ENCODE measurements at regions not wholly inside any gene's neighbourhood (a gene's known extent, or its start where the extent isn't known, plus 50 kb on each side); places are given as distances from the start of the nearest gene placed in this dataset.

GRCh38 chr2:163247847-163248220 lies 409.3 kb upstream of the KCNH7 start:
- no peak for DNase-seq (ENCODE audit: low spot score)
- TF ChIP-seq CTCF (IDR thresholded peaks at IDR 0.05; ENCODE audit: borderline replicate concordance, control extremely low read depth, extremely low read depth, insufficient read depth, missing control alignments) = no peak
- in situ Hi-C loops (cut with MboI; ENCODE audit: low sequenced_read_pairs, unreplicated experiment) = no loop called here

- no peak for TF ChIP-seq CTCF (IDR thresholded peaks at IDR 0.05; ENCODE audit: borderline replicate concordance, control extremely low read depth, extremely low read depth, insufficient read depth, missing control alignments)
- no peak for DNase-seq (ENCODE audit: low spot score)
Measured at GRCh38 chr2:163247156-163247846, 408.7 kb upstream of the KCNH7 start.

GRCh38 chr2:163246135-163246534 lies 407.6 kb upstream of the KCNH7 start:
- in situ Hi-C loops (cut with MboI; ENCODE audit: low sequenced_read_pairs, unreplicated experiment) = no loop called here
- TF ChIP-seq CTCF (IDR thresholded peaks at IDR 0.05; ENCODE audit: borderline replicate concordance, control extremely low read depth, extremely low read depth, insufficient read depth, missing control alignments) = no peak
- no peak for DNase-seq (ENCODE audit: low spot score)

More at GRCh38 chr2:163247156-163247846, 408.7 kb upstream of the KCNH7 start:
- in situ Hi-C loops (cut with MboI; ENCODE audit: low sequenced_read_pairs, unreplicated experiment) = no loop called here

- in situ Hi-C loops (cut with MboI; ENCODE audit: low sequenced_read_pairs, unreplicated experiment) = no loop called here
- TF ChIP-seq CTCF (IDR thresholded peaks at IDR 0.05; ENCODE audit: borderline replicate concordance, control extremely low read depth, extremely low read depth, insufficient read depth, missing control alignments) = no peak
- no peak for DNase-seq (ENCODE audit: low spot score)
Measured at GRCh38 chr2:163236553-163236952, 398.0 kb upstream of the KCNH7 start.

- in situ Hi-C loops (cut with MboI; ENCODE audit: low sequenced_read_pairs, unreplicated experiment) = no loop called here
- no peak for DNase-seq (ENCODE audit: low spot score)
- TF ChIP-seq CTCF (IDR thresholded peaks at IDR 0.05; ENCODE audit: borderline replicate concordance, control extremely low read depth, extremely low read depth, insufficient read depth, missing control alignments) = no peak
Measured at GRCh38 chr2:163231666-163232065, 393.1 kb upstream of the KCNH7 start.

GRCh38 chr2:163213661-163214081 lies 375.1 kb upstream of the KCNH7 start:
- no peak for DNase-seq (ENCODE audit: low spot score)
- in situ Hi-C loops (cut with MboI; ENCODE audit: low sequenced_read_pairs, unreplicated experiment) = no loop called here
- no peak for TF ChIP-seq CTCF (IDR thresholded peaks at IDR 0.05; ENCODE audit: borderline replicate concordance, control extremely low read depth, extremely low read depth, insufficient read depth, missing control alignments)

Data from GM13976 (cell line).